ENCODE measurements at regions not wholly inside any gene's neighbourhood (a gene's known extent, or its start where the extent isn't known, plus 50 kb on each side); places are given as distances from the start of the nearest gene placed in this dataset.
"Not testable (repeated sequence)": the region's sequence is repeated elsewhere in the genome, so short reads cannot be mapped to it uniquely, and the experiment has no call there.

DNA sequence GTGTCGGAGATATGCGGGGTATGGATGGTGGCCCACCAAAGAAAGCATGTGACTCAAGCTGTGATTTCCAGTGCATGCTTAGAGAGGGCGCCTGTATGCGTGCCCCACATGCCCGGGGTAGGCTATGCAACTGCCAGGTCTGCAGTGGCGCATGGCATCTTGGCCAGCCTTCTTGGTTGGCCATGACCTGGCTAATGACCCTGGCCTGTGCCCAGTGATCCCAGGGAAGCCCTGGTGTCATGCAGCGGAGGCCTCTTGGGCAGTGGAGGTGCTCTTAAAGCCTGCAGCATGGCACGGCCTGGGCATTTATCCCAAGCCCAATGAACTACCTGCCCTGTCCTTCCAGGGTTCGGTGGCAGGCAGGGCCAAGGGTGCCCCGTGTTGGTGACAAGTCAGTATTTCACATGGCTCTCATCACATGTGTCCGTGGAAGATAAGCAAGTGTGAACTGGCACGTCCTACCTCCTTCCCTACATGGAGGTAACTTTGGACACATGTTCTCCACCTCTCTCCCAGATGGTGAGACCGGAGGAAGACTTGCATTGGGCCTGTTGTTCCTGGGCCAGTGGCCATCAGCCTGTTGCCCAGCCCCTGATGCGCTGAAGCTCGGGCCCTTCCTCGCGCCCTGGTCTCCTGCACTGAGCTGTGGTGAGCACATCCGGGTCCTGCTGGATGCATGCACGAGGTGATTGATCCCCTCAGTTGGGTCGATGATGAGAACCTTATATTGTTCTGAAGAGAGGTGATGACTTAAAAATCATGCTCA is 192.0 kb downstream of the UBE3A start:
- Histone ChIP-seq H3K27me3 (ENCODE audit: control insufficient read depth, insufficient read depth, low read length) (no peaks in the 10 kb centered on the region), H3K4me3 (ENCODE audit: low read depth, low read length) (no peak overlapping the region), H3K27ac (ENCODE audit: low read depth, low read length) (no peak overlapping the region), H3K9me3 (ENCODE audit: control insufficient read depth, insufficient read depth, low read length) (peaks cover 100% of the 10 kb centered on the region)
- no peak for DNase-seq (ENCODE audit: low read depth, low spot score)
- TF ChIP-seq, protein P1, sequence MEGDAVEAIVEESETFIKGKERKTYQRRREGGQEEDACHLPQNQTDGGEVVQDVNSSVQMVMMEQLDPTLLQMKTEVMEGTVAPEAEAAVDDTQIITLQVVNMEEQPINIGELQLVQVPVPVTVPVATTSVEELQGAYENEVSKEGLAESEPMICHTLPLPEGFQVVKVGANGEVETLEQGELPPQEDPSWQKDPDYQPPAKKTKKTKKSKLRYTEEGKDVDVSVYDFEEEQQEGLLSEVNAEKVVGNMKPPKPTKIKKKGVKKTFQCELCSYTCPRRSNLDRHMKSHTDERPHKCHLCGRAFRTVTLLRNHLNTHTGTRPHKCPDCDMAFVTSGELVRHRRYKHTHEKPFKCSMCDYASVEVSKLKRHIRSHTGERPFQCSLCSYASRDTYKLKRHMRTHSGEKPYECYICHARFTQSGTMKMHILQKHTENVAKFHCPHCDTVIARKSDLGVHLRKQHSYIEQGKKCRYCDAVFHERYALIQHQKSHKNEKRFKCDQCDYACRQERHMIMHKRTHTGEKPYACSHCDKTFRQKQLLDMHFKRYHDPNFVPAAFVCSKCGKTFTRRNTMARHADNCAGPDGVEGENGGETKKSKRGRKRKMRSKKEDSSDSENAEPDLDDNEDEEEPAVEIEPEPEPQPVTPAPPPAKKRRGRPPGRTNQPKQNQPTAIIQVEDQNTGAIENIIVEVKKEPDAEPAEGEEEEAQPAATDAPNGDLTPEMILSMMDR (IDR thresholded peaks at IDR 0.05; ENCODE audit: low read depth, low read length), result no peak
- ChIA-PET POLR2A (no interaction called here), CTCF (no interaction called here)

DNA sequence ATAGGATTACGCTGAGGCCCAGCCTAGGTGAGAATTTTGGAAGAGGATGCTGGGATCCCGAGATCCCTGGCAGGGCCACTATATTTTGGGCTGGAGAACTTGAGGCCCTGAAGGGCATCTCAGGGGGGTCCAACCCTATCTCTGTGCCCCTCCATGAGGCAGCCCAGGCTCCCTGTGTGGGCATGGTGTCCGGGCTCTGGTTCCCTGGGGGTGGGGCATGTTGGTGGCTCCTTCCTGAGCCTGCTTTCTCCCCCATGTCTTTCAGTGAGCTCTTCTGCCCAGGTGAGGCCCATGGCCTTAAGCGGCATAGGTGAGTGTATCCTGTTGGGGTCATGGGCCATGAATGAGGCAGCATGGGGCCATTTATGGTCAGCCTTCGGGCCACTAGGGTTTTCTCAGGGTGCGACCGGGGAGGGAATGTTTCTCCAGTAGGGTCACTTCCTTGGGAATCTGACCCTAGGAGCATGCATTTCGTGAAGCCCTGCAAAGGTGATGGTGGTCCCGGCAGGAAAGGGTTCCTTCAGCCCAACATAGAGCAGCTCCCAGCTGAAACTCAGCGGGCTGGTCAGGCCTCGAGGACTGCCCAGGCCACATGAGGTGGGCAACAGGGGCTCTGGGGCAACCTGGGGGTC is 191.3 kb downstream of the UBE3A start:
- no peak for DNase-seq (ENCODE audit: low read depth, low spot score)
- CTCF ChIA-PET, result no interaction called here
- TF ChIP-seq, protein P1 (IDR thresholded peaks at IDR 0.05; ENCODE audit: low read depth, low read length), result no peak
- POLR2A ChIA-PET, result no interaction called here
- Histone ChIP-seq H3K9me3 (ENCODE audit: control insufficient read depth, insufficient read depth, low read length) (peaks cover 96% of the 10 kb centered on the region), H3K4me3 (ENCODE audit: low read depth, low read length) (no peak overlapping the region), H3K27me3 (ENCODE audit: control insufficient read depth, insufficient read depth, low read length) (no peaks in the 10 kb centered on the region), H3K27ac (ENCODE audit: low read depth, low read length) (no peak overlapping the region)

DNA sequence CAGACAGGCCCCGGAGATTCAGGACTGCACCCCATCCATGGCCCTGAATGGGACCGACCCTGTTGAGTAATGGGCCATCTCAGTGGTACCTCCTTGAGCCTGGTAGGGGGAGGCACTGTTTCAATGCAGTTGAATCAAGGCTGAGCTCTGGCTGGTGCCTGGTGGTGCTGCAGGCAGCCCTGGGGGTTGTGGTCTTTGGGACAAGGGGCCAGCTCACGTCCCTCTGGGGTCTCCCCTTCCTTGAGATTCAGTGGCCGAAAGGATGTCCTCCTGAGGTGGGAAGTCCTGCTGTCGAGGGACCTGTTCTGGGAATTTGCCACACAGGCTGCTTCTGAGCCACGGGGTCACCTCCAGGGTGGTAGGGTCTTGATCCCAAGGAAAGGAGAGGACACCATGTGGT is 190.7 kb downstream of the UBE3A start:
- peaks cover 91% of the 10 kb centered on the region for H3K9me3 ChIP-seq (ENCODE audit: control insufficient read depth, insufficient read depth, low read length)
- H3K27ac ChIP-seq (ENCODE audit: low read depth, low read length); H3K27me3 ChIP-seq (ENCODE audit: control insufficient read depth, insufficient read depth, low read length); H3K4me3 ChIP-seq (ENCODE audit: low read depth, low read length); POLR2A ChIA-PET; CTCF ChIA-PET; DNase-seq (ENCODE audit: low read depth, low spot score): not testable (repeated sequence)

DNA sequence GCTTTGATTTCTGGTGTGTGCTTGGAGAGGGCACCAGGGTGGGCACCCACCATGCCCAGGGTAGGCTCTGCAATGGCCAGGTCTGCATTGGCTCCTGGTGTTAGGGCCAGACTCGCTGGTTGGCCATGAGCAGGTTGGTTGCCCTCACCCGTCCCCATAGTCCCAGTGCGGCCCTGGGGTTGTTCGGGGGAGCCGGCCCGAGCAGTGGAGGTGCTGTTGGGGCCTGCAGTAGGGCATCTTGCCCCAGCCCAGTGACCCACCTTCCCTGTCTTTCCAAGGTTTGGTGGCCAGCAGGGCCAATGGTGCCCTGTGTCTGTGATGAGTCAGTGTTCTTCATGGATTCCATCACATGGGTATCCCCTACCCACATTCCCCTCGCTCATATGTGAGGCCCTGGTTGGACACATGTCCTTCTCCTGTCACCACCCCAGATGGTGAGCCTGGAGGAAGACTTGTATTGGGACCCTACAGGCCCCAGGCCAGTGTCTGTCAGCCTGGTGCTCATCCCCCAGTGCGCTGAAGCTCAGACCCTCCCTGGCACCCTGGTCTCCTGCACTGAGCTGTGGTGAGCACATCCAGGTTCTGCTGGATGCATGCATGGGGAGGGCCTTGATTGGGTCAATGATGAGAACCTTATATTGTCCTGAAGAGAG is 190.1 kb downstream of the UBE3A start:
- POLR2A ChIA-PET, result no interaction called here
- TF ChIP-seq, protein P1 (IDR thresholded peaks at IDR 0.05; ENCODE audit: low read depth, low read length), result no peak
- Histone ChIP-seq H3K27ac (ENCODE audit: low read depth, low read length) (no peak overlapping the region), H3K9me3 (ENCODE audit: control insufficient read depth, insufficient read depth, low read length) (peaks cover 88% of the 10 kb centered on the region), H3K27me3 (ENCODE audit: control insufficient read depth, insufficient read depth, low read length) (no peaks in the 10 kb centered on the region), H3K4me3 (ENCODE audit: low read depth, low read length) (no peak overlapping the region)
- no peak for DNase-seq (ENCODE audit: low read depth, low spot score)
- CTCF ChIA-PET, result no interaction called here

DNA sequence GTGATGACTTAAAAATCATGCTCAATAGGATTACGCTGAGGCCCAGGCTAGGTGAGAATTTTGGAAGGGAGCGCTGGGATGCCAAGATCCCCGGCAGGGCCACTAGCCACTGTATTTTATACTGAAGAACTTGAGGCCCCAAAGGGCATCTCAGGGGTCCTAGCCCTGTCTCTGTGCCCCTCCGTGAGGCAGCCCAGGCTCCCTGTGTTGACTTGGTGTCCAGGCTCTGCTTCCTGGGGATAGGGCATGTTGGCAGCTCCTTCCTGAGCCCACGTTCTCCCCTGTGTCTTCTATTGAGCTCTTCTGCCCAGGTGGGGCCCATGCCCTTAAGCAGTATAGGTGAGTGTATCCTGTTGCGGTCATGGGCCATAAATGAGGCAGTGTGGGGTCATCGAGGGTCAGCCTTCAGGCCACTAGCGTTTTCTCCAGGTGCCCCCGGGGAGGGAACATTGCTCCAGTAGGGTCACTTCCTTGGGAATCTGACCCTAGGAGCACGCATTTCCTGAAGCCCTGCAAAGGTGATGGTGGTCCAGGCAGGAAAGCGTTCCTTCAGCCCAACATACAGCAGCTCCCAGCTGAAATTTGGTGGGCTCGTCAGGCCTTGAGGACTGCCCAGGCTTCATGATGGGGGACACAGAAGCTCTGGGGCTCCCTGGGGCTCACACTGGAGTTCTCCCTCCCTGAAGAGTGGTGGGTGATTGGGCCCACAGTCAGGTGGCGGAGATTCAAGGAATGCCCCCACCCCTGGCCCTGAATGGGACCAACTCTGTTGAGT is 189.4 kb downstream of the UBE3A start:
- no peak for DNase-seq (ENCODE audit: low read depth, low spot score)
- ChIA-PET CTCF (no interaction called here), POLR2A (no interaction called here)
- TF ChIP-seq, protein P1 (IDR thresholded peaks at IDR 0.05; ENCODE audit: low read depth, low read length), result no peak
- no peak overlapping the region for H3K27ac ChIP-seq (ENCODE audit: low read depth, low read length)
- H3K9me3 ChIP-seq (ENCODE audit: control insufficient read depth, insufficient read depth, low read length), result peaks cover 82% of the 10 kb centered on the region
- no peak overlapping the region for H3K4me3 ChIP-seq (ENCODE audit: low read depth, low read length)
- H3K27me3 ChIP-seq (ENCODE audit: control insufficient read depth, insufficient read depth, low read length), result no peaks in the 10 kb centered on the region
